Activated gamma-delta T cell (primary cell): ENCODE measurements at regions not wholly inside any gene's neighbourhood (a gene's known extent, or its start where the extent isn't known, plus 50 kb on each side); places are given as distances from the start of the nearest gene placed in this dataset.

Experiments
- DNase-seq: peaks from one replicate; lab custom pipeline; 2025; lab: John Stamatoyannopoulos, UW

DNA sequence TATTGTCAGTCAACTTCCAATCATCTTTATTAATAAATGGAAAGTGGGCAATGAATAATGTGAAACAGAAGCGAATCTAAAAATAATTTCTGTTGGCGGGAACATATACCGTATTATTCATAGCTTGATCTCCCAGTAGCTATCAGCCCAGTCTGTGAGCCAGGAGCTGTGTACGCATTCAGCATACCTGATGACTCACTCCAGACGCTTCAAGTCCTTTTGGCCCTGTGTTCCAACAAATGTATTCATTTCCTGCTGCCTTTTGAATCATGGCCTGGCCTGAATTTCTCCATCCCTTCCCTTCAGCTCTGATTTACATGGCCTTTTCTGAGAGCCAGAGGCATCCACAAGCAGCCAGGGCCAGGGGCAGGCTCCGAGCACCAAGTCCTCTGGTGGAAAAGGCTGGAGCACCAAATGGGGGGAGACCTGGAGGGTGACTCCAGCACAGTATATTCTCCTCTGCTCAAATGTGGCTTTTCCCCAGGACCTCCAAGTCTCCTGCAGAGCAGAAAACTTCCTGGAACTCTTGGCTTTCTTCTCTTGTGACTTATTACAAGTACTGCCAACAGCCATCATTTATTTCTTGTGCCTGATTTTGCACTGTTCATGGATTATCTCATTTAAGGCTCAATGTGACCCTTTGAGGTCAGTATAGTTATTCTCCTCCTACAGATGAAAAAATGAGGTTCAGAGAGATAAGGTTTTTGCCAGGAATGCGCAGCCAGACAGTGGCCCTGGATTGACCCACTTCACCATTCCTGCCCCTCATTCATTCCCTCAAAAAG, 108.7 kb downstream of the EN1 start:
- DNase-seq = no peak

DNA sequence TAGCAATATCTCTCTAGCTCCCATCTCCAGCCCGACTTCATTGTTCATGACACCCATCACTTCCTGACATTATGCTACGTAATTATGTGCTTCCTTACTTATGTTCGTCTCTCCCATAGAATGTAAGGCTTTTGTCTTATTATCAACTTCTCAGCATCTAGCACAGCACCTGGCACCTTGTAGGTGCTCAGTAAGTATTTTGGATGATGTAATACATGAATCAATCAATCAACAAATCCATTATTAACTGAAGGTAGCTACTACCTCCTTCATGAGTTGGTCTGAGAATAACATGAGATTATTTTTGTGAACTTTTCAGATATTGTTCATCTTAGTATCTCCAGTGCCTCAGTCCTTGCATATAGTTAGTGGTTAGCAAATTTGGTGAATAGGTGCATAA, 109.3 kb downstream of the EN1 start:
- DNase-seq = no peak

DNA sequence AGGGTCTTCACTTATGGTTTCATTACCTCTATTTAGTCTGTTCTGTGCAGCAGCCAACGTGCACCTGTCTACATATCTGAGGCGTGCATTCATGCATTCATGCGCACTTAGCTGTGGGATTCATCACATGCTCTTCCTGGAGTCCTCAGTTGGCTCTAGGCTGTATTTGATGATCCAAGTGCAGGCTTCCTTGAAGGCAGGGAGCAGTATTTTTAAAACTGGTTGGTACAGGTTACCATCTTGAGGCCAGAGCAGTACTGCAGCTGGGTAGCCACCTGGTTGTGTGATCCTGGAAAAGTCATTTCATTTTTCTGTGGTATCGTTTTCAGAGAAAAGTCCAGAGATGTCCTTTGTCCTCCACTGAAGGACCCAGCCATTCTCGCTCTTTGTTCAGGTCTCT, 109.8 kb downstream of the EN1 start:
- DNase-seq = no peak

DNA sequence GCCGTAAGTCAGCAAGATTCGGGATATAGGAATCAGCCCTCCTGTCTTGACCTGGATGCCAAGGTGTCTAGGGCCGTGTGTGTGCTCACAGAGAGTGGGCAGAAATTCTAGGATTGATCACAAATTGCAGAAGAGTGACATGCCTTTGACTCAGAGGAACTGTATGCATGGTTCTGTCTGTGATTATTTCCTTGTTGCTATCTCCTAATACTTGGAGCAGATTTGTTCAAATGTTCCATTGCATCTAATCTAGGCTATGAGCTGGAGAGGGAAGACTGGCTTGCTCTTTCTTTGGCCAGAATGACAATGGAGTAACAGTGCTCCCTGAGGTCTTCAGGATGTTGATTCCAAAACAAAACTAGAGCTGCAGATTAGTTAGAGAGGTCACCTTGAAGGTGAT, 115.0 kb downstream of the EN1 start:
- no peak for DNase-seq

DNA sequence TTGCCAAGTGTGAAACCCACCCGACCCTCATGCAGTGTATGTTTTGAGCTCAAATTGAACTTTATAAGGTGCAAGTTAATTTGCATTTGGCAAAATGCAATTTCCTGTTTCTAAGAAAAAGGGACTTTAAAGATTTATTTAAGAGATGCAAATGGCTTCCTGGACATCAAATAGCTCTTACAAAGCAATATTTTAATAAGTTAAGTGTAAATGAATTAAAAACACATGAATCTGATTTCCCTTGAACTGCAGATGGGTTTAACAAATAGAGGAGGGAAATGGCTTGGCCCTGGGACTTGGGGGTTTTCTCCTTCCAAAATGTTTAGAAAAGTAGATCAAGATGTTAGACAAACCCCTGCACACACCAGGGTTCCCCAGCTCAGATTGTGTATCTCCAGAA, 116.0 kb downstream of the EN1 start:
- DNase-seq = no peak

DNA sequence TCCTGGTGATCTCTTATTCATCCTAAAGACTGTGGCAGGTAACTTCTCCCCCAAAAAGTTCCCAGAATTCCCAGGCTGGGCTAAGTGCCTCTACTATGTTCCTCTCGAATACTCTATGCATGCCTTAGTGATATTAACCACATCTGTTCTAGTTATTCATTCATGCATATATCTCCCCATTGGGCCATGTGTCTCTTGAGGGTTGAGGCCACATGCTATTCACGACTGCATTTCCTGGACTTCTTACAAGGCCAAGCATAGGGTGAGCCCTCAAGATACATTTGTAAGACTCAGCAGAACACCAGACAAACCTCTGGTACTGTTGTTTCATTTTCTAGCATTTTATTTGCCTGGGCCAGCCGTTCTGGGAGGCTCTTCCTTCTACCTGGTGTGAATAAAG, 117.0 kb downstream of the EN1 start:
- DNase-seq = no peak

DNA sequence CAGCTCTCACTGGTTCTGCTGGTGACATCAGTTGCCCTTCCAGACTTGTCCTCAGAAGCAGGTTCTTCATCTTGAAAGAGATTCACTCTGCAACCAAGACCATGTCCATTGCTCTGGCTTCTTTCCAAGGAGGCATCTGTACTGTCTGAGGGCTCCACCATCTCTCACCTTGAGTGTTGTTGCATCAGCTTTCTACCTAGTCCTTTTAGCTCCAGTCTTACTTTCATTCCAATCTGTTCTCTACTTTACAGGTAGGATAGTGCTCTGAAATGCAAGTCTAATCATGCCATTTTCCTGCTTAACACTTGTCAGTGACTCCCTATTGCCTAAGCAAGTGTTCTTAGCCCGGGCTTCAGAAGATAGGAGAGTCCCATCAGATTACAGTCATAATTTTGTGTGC, 117.7 kb downstream of the EN1 start:
- no peak for DNase-seq

DNA sequence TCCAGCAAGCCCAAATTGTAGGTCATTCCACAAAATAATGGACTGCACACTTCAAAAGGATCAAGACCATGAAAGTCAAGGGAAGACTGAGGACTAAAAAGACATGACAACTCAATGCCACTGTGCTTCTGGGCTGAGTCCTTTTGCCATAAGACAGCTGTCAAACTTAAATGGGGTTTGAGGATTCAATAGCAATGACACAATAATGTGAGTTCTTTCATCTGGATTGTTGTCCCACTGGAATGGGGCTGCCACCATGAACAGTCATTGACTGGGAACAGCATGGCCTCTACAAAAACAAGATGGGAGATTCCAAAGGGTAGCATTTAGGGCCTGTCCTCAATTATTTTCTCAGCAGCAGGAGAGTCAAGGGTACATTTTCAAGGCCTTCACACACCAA, 118.5 kb downstream of the EN1 start:
- no peak for DNase-seq

DNA sequence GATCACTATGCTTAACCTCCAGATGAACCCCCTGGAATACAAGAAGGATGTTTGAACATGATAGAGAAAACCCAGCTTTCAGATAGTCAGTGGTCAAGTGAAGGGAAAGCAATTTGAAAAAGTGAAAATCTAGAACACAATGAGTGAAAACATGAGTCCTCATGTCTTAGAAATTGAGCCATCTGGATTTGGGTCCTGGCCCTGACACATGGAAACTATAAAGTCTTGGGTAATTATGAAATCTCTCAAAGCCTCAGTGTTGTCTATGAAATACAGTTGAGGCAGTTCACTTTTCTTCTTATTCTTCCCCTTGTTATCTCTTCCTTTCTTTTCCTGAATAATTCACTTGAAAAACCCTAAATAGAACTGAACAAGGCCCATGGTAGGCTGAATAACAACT, 120.6 kb downstream of the EN1 start:
- no peak for DNase-seq

DNA sequence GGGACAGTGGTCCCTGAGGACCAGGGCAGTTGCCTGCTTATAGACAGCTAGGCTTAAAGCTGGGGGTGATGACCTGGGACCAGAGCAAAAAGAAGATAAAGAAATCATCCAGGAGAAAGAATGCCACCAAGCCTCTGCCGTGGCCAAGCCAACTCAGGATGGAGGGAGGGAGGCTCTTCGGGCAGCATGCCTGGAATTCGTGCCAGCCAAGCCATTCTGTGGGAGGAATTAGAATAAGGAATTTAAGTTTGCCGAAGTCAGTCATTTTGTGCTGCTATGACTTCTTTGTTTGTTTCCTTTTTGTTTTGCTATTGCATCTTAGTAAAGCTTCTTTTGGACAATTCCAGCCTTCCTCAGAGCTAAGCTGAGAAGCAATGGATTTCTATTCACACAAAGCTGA, 124.1 kb downstream of the EN1 start:
- DNase-seq = no peak

DNA sequence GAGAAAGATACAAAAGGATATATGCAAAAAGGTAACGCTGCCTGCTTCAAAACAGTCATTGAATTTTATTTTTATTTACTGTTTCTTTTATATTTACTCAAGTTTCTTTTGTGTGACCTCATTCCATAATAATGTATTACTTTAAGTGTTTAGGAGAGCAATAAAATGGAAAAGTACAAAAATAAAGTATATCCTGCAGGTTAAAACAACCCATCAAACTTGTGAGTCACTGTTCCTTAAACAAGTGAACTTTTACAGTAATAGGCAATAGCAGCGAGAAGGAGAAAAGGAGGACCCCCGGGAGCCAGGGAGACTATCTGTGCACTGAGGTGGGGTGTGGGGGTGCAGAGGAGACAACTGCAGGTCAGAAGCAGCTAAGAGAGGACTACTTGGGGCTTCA, 124.5 kb downstream of the EN1 start:
- DNase-seq = no peak

DNA sequence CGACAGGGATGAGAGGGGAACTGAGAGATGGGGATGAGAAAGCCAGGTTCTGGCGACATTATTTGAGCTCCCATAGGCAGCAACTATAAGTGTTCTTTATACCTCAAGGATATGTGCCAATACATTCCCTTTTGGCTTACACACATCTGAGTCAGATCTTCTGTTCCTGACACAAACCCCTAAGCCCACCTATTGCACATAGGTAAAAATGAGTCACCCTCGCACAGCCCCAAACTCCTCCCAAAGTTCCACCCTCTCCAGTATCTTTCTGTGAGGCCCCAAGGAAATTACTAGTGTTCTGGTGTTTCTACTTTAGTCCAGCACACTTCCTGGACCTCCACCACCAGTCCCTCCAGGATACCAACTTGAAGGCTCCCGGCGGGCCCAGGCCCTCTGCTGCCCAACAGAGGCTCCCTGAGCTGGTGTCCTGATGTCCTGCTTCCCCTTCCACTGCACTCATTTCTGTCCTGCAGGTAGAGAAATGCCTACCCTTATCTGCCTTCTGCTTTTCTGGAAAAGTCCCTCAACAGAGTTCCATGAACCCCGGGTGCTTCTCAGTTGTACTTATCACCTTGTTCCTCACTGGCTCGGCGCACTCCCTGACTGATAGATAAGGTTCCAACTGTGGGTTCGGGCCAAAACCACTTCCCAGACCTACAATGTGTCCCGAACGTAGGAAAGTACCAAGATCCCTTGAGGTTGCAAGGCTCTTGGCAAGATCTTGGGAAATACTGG, 125.5 kb downstream of the EN1 start:
- DNase-seq = no peak

DNA sequence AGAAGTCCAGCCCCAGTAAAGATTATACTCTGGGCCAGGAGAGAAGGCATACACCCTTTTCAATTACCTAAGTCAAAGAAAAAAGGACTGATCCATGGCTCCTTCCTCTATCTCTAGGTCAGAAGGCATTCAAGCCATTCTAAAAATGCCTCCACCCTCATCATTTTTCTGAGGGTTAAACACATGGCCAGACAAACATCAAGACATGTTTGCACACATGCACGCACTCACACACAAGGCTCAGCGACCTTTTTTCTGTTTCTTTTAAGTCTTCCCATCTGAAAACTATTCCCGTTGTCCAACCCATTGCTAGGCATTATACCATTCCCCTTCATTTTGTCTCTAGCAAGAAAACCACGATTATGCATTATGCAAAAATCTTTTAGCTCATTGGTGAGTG, 126.6 kb downstream of the EN1 start:
- no peak for DNase-seq

DNA sequence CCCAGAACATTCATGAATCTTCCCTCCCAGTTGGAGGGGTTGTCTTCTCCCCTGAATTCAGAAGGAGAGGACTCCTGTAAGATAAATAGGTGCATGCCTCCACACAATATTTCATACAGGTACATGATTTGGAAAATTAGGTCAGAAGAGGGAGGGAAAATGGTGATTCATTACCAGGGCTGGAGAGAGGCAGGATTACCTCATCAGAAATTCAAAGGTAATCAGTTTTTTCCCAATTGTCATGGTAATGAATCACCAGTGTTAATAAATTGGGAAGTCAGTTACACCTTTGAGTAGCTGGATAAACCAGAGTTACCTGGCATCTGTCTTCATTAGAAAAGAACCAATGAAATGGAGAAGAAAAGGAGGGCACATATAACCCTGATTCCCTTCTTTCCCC, 128.5 kb downstream of the EN1 start:
- DNase-seq = no peak

DNA sequence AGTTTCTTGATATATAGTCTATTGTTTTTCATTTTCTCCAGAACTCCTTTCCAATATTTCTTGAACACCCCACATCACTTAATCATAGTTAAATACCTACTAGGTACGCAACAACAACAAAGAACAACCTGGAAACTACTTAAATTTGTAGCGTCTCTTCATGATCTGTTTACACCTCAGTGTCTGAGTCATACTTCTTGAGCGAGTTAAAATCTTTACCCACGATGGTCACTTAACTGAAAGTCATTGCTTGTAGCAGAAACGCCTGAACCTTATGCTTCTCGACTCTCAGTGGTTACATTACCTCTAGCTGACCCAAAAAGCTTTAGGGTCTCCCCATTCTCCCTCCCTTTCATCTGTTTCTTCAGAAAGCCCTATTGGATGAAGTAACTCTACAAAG, 131.3 kb downstream of the EN1 start:
- no peak for DNase-seq

DNA sequence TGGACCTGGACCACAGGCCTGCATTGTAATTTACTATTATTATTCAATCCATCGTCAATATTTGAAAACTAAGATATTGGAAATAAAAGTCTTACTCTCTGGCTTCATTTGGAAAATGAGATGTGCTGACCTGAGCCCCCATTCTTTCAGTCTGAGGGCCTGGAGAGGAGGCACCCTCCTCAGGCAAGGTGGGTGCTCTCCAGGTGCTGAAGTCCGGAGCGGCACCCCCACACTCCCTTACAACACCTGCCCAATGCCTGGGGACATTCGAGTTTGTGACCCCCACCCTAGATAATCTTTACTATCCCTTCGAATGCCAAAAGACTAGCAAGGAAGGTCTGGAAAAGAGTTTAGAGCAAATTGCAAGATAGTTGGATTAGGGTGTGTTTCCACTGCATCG, 133.3 kb downstream of the EN1 start:
- no peak for DNase-seq

DNA sequence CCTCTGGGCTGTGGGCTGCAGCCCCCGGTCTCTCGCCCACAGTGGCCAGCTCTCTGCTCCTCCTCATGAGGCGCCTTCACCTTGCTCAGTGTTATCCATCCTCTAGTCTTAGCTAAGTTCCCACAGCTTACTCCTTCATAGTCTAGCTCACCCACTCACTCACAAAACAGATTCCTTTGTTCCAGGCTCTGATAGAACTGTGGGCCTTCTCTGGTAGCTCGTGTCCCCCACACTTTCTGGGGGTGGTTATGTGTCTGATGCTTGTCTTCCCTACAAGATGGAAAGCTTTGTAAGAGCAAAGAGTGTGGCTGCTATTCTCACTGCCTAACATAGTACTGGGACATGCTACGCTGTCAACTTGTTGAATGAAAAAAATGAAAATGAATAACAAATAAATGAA, 135.8 kb downstream of the EN1 start:
- DNase-seq = no peak

DNA sequence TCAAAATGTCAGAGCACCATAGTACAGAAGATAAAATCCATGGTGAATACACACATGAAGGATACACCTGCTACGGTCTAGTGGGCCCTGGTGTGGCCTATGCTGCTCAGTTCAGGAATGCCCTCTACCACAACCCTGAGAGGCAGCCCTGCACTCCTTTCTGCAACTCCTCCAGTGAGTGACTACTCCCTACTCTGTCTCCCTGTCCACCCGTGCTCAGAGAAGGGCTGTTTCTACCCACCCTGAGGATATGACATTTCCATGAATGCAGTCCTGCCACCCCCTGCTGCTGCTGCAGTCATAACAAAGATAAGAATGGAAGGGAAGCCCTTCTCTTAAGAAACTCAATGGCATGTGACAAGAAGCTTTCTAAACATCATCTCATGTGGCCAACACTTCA, 137.0 kb downstream of the EN1 start:
- no peak for DNase-seq

DNA sequence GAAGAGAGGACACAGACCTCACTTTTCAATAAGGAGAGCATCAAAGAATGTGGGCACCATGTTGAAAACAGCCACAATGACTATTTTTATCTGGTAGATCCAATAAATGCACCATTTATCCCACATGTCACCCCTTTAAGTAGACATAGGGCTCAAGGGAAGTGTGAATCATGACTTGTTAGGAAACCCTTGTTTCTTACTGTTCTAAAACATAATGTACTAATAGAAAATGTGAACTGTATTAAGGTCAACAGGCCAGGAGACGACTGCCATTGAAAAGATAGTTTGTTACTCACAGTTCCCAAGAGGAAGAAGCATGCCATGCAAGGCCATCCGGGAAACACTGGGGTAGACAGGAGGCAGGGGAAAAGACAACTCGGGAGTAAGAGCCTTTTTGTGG, 137.7 kb downstream of the EN1 start:
- DNase-seq = no peak

DNA sequence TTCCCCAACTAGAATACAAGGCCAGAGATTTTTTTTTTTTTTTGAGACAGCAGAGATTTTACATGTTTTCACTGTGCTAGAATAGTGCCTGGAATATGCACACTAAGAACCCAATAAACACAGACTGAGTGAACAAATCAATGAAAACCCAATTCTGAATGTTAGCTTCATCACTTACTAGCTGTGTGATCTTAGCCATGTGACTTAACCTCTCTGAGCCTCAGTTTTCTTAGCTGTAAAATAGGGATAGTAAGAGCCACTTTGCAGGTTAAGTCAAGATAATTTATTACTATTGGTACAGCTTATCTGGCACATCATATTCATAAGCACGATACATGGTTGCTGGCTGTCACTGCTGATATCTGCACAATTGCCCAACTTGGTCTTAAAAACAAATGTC, 140.6 kb downstream of the EN1 start:
- no peak for DNase-seq

DNA sequence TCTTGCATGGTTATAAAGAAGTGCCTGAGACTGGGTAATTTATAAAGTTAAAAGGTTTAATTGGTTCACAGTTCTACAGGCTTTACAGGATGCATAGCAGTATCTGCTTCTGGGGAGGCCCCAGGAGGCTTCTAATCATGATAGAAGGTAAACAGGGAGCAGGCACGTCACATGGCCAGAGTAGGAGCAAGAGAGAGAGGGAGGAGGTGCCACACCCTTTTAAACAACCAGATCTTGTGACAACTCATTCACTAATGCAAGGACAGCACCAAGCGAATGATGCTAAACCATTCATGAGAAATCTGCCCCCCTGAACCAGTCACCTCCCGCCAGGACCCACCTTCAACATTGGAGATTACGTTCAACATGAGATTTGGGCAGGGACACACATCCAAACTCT, 141.1 kb downstream of the EN1 start:
- no peak for DNase-seq

DNA sequence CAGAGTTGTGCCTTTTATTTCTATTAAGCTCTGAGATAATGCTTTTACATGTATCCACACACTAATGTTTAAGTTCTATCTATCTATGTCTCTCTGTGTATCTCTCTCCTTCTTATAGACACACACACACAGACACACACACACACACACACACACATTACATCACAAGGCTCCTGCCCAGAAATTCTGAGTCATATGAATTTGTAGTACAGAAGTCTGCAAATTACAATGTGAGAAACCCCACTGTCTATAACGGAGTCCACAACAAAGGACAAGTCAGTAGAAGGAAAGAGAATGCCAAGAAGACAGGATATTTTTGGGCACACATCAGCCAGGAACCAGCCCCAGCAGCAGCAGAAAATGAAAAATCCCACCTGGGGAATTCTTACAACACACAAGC, 142.4 kb downstream of the EN1 start:
- DNase-seq = no peak

DNA sequence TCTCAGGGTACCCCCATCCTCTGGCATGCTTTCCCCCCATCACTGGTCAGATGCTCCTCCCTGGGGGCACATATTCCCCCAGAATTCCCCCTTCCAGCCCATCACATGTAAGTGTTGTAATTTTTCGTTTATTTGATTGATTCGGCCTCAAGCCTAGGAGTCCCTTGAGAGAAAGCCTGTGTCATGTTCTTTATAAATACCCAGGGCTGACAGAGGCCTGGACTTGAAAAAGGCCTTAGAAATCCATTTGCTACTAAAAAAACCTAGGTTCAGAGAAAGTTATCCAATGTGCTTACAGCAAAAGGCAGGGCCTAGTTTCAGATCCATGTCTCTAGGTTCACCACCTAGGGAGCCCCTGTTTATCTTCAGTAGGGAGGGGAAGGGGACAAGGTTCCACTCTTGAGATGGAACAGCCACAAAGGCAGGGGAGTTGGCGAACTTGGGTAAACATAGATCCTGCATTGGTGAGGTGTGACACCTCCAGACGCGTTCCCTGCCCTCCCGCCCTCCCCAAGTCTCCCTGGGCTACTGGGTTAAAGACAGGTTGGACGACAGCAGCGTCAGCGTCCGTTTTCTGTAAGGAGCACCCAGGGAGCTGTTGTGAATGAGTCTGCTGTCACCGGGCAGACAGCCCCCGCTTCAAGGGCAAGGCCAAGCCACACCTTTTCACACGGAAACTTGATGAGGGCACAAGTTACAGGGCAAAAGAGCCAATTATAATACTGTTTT, 147.8 kb downstream of the EN1 start:
- DNase-seq = no peak
